ENCODE measurements at regions not wholly inside any gene's neighbourhood (a gene's known extent, or its start where the extent isn't known, plus 50 kb on each side); places are given as distances from the start of the nearest gene placed in this dataset.

GRCh38 chr10:22158426-22158825, 59.4 kb downstream of the EBLN1 start:
- no peak overlapping the region for H3K27ac ChIP-seq (ENCODE audit: low read depth in 1 of 2, low read length in 2 of 2)
- no peaks in the 10 kb centered on the region for H3K27me3 ChIP-seq (ENCODE audit: control insufficient read depth in 4 of 4, insufficient read depth in 4 of 4, low read length in 3 of 4)
- H3K36me3 ChIP-seq (ENCODE audit: control insufficient read depth in 4 of 4, insufficient read depth in 3 of 4, low read depth in 1 of 4, low read length in 3 of 4): no peaks in the 10 kb centered on the region
- H3K4me1 ChIP-seq (ENCODE audit: control insufficient read depth in 4 of 4, insufficient read depth in 4 of 4, low read length in 3 of 4): no peaks in the 10 kb centered on the region
- no peak for DNase-seq (ENCODE audit: low spot score)
- 70% methylated on average over 3 of the region's 3 CpGs for WGBS
- no peak for TF ChIP-seq JUND (IDR thresholded peaks at IDR 0.05)
- no peak for TF ChIP-seq TAF1 (conservative IDR thresholded peaks at IDR 0.05)
- H3K9ac ChIP-seq (ENCODE audit: low read depth in 1 of 2, low read length in 2 of 2): no peak overlapping the region
- H3K9me3 ChIP-seq (ENCODE audit: control insufficient read depth in 4 of 4, low read length in 3 of 4): no peaks in the 10 kb centered on the region
- no peak overlapping the region for H3K4me3 ChIP-seq (ENCODE audit: low read depth in 1 of 3, low read length in 3 of 3)

GRCh38 chr10:22156750-22157149, 61.1 kb downstream of the EBLN1 start:
- H3K4me1 ChIP-seq (ENCODE audit: control insufficient read depth in 4 of 4, insufficient read depth in 4 of 4, low read length in 3 of 4): no peaks in the 10 kb centered on the region
- no peak overlapping the region for H3K4me3 ChIP-seq (ENCODE audit: low read depth in 1 of 3, low read length in 3 of 3)
- no peaks in the 10 kb centered on the region for H3K36me3 ChIP-seq (ENCODE audit: control insufficient read depth in 4 of 4, insufficient read depth in 3 of 4, low read depth in 1 of 4, low read length in 3 of 4)
- H3K27ac ChIP-seq (ENCODE audit: low read depth in 1 of 2, low read length in 2 of 2): no peak overlapping the region
- no peaks in the 10 kb centered on the region for H3K27me3 ChIP-seq (ENCODE audit: control insufficient read depth in 4 of 4, insufficient read depth in 4 of 4, low read length in 3 of 4)
- TF ChIP-seq GABPA (IDR thresholded peaks at IDR 0.05 in 1 of 2, conservative IDR thresholded peaks at IDR 0.05 in 1 of 2): no peak
- peak in 1 of 2 donors; percentile 9 for TF ChIP-seq RAD21 (IDR thresholded peaks at IDR 0.05)
- no peak overlapping the region for H3K9ac ChIP-seq (ENCODE audit: low read depth in 1 of 2, low read length in 2 of 2)
- no peak for DNase-seq (ENCODE audit: low spot score)
- 30% methylated on average over 3 of the region's 3 CpGs for WGBS
- no peaks in the 10 kb centered on the region for H3K9me3 ChIP-seq (ENCODE audit: control insufficient read depth in 4 of 4, low read length in 3 of 4)

- Histone ChIP-seq H3K4me1 (ENCODE audit: control insufficient read depth in 4 of 4, insufficient read depth in 4 of 4, low read length in 3 of 4) (no peaks in the 10 kb centered on the region), H3K27me3 (ENCODE audit: control insufficient read depth in 4 of 4, insufficient read depth in 4 of 4, low read length in 3 of 4) (no peaks in the 10 kb centered on the region), H3K4me3 (ENCODE audit: low read depth in 1 of 3, low read length in 3 of 3) (no peak overlapping the region), H3K9me3 (ENCODE audit: control insufficient read depth in 4 of 4, low read length in 3 of 4) (no peaks in the 10 kb centered on the region), H3K36me3 (ENCODE audit: control insufficient read depth in 4 of 4, insufficient read depth in 3 of 4, low read depth in 1 of 4, low read length in 3 of 4) (no peaks in the 10 kb centered on the region), H3K9ac (ENCODE audit: low read depth in 1 of 2, low read length in 2 of 2) (no peak overlapping the region), H3K27ac (ENCODE audit: low read depth in 1 of 2, low read length in 2 of 2) (no peak overlapping the region)
- WGBS: 76% methylated on average over 1 of the region's 1 CpG
- TF ChIP-seq FOXA1 (IDR thresholded peaks at IDR 0.05) (no peak), EGR1 (IDR thresholded peaks at IDR 0.05; ENCODE audit: low read depth in 2 of 2) (no peak), ATF3 (IDR thresholded peaks at IDR 0.05) (no peak), YY1 (IDR thresholded peaks at IDR 0.05) (no peak), RXRA (IDR thresholded peaks at IDR 0.05) (no peak), SP1 (IDR thresholded peaks at IDR 0.05) (no peak), FOXA2 (IDR thresholded peaks at IDR 0.05) (no peak), REST (IDR thresholded peaks at IDR 0.05) (no peak), HNF4A (conservative IDR thresholded peaks at IDR 0.05) (no peak), NR2F2 (IDR thresholded peaks at IDR 0.05) (no peak), MAX (IDR thresholded peaks at IDR 0.05) (no peak), HNF4G (IDR thresholded peaks at IDR 0.05) (no peak), JUND (IDR thresholded peaks at IDR 0.05) (no peak), ZBTB33 (IDR thresholded peaks at IDR 0.05) (no peak)
- no peak for DNase-seq (ENCODE audit: low spot score)
Measured at GRCh38 chr10:22152403-22152802, 65.4 kb downstream of the EBLN1 start.
